HEK293T (cell line): ENCODE measurements at regions not wholly inside any gene's neighbourhood (a gene's known extent, or its start where the extent isn't known, plus 50 kb on each side); places are given as distances from the start of the nearest gene placed in this dataset.

Experiments used
- ARNT ChIP-seq: fragments of 450-650 bp; IDR thresholded peaks from 2 replicates; pipeline ENCODE4 v1.6.1; 2017; ENCODE audit warnings: mild to moderate bottlenecking
- FOXK2 ChIP-seq: fragments of 450-650 bp; IDR thresholded peaks from 2 replicates; pipeline ENCODE4 v1.6.1; 2016; ENCODE audit warnings: mild to moderate bottlenecking
- FOXM1 ChIP-seq: fragments of 450-650 bp; IDR thresholded peaks from 2 replicates; pipeline ENCODE4 v1.6.1; 2017; ENCODE audit warnings: mild to moderate bottlenecking, borderline replicate concordance
- L3MBTL2 ChIP-seq: fragments of 450-650 bp; conservative IDR thresholded peaks from 2 replicates; pipeline ENCODE4 v1.6.1; 2016; ENCODE audit warnings: mild to moderate bottlenecking
- NFRKB ChIP-seq: fragments of 450-650 bp; IDR thresholded peaks from 2 replicates; pipeline ENCODE4 v1.6.1; 2016; ENCODE audit warnings: mild to moderate bottlenecking, moderate library complexity
- SP1 ChIP-seq: fragments of 450-650 bp; IDR thresholded peaks from 2 replicates; pipeline ENCODE4 v1.6.1; 2017
- SUZ12 ChIP-seq: fragments of 450-650 bp; IDR thresholded peaks from 2 replicates; pipeline ENCODE4 v1.6.1; 2016; ENCODE audit warnings: mild to moderate bottlenecking

GRCh38 chr13:112177450-112178288 lies 110.7 kb downstream of the SOX1 start:
- TF ChIP-seq SP1 (no peak), FOXM1 (no peak), FOXK2 (no peak), SUZ12 (no peak), L3MBTL2 (no peak), NFRKB (no peak), ARNT (no peak)
